Fibroblast of skin of left biceps (primary cell): ENCODE measurements at regions not wholly inside any gene's neighbourhood (a gene's known extent, or its start where the extent isn't known, plus 50 kb on each side); places are given as distances from the start of the nearest gene placed in this dataset.
A peak's percentile ranks its signal among the peaks of the same experiment; 100 is the strongest.
"Not testable (repeated sequence)": the region's sequence is repeated elsewhere in the genome, so short reads cannot be mapped to it uniquely, and the experiment has no call there.

Experiments
- DNase-seq, 2 experiments: peaks; one replicate each; pipeline ENCODE4 v3.0.0-alpha.2; 2013; ENCODE audit warnings: low read depth in 2 of 2

- no peak for DNase-seq
These were observed 232.3 kb upstream of the B3GALT2 start for GRCh38 chr1:193418745-193419058.

GRCh38 chr1:193417945-193418744 is 231.7 kb upstream of the B3GALT2 start:
- no peak for DNase-seq

- no peak for DNase-seq
These were observed 231.0 kb upstream of the B3GALT2 start for GRCh38 chr1:193417403-193417802.

- DNase-seq, result no peak
These were observed 230.0 kb upstream of the B3GALT2 start for GRCh38 chr1:193416226-193417024.

GRCh38 chr1:193415256-193415655 is 228.8 kb upstream of the B3GALT2 start:
- DNase-seq, result no peak

GRCh38 chr1:193413376-193413775 is 227.0 kb upstream of the B3GALT2 start:
- no peak for DNase-seq

- DNase-seq, result no peak
These were observed 226.3 kb upstream of the B3GALT2 start for GRCh38 chr1:193412748-193413147.

GRCh38 chr1:193411714-193412113 is 225.3 kb upstream of the B3GALT2 start:
- no peak for DNase-seq

GRCh38 chr1:193411215-193411614 is 224.8 kb upstream of the B3GALT2 start:
- no peak for DNase-seq

GRCh38 chr1:193408782-193409293 is 222.4 kb upstream of the B3GALT2 start:
- DNase-seq, result peak; percentile 86 to 90

GRCh38 chr1:193406901-193407300 is 220.5 kb upstream of the B3GALT2 start:
- DNase-seq, result peak; percentile 27 to 34

GRCh38 chr1:193404236-193404635 is 217.8 kb upstream of the B3GALT2 start:
- DNase-seq, result no peak

- no peak for DNase-seq
These were observed 216.6 kb upstream of the B3GALT2 start for GRCh38 chr1:193402977-193403376.

- no peak for DNase-seq
These were observed 215.6 kb upstream of the B3GALT2 start for GRCh38 chr1:193402037-193402436.

- DNase-seq, result no peak
These were observed 207.9 kb upstream of the B3GALT2 start for GRCh38 chr1:193394336-193394735.

- no peak for DNase-seq
These were observed 206.3 kb upstream of the B3GALT2 start for GRCh38 chr1:193392686-193393085.

- DNase-seq, result no peak
These were observed 202.3 kb upstream of the B3GALT2 start for GRCh38 chr1:193388683-193389082.

GRCh38 chr1:193388165-193388564 is 201.8 kb upstream of the B3GALT2 start:
- DNase-seq, result no peak

- no peak for DNase-seq
These were observed 201.0 kb upstream of the B3GALT2 start for GRCh38 chr1:193387406-193387805.

- not testable (repeated sequence) for DNase-seq
These were observed 192.0 kb upstream of the B3GALT2 start for GRCh38 chr1:193378451-193378850.

- DNase-seq, result no peak
These were observed 191.1 kb upstream of the B3GALT2 start for GRCh38 chr1:193377472-193377871.

GRCh38 chr1:193372553-193372952 is 186.1 kb upstream of the B3GALT2 start:
- DNase-seq, result no peak

GRCh38 chr1:193368302-193368701 is 181.9 kb upstream of the B3GALT2 start:
- no peak for DNase-seq
